B cell (primary cell): ENCODE measurements at regions not wholly inside any gene's neighbourhood (a gene's known extent, or its start where the extent isn't known, plus 50 kb on each side); places are given as distances from the start of the nearest gene placed in this dataset.

Experiments
- ATAC-seq: fragments of 200-7000 bp; cut with Tn5 transposase; one replicate; pipeline ENCODE4 v1.10.0; 2021; ENCODE audit warnings: low read depth, mild to moderate bottlenecking, moderate number of reproducible peaks, moderate library complexity
- CTCF ChIA-PET: fragments of 350-600 bp; sonication (Branson Sonifier 250); formaldehyde crosslinking; loops from one replicate; lab custom pipeline; 2021; ENCODE audit warnings: antibody characterized with exemption, inconsistent platforms; lab: Charles Lee
- POLR2A ChIA-PET: fragments of 350-600 bp; sonication (Branson Sonifier 250); formaldehyde crosslinking; loops from one replicate; lab custom pipeline; 2021; ENCODE audit warnings: antibody characterized with exemption; lab: Charles Lee
- DNase-seq: peaks from one replicate; pipeline ENCODE4 v3.0.0; 2013
- H2AFZ ChIP-seq: 2 replicates; pipeline ENCODE4 v1.6.1; 2012; ENCODE audit warnings: mild to moderate bottlenecking, low read depth, low read length; ENCODE audit not compliant: insufficient read depth, poor library complexity, severe bottlenecking
- H3K27ac ChIP-seq, 2 donors: 1 replicate in 1 of 2; 2 replicates in 1 of 2; pipeline ENCODE4 v1.5.1; 2012 to 2013; ENCODE audit warnings: low read length in 2 of 2, mild to moderate bottlenecking in 2 of 2, moderate library complexity in 1 of 2
- H3K27me3 ChIP-seq, 4 experiments: fragments of 200-600 bp in 1 of 4; sonication (generic) in 1 of 4; replicated peaks in 1 of 4; 1 replicate in 2 of 4; 2 replicates in 2 of 4; pipeline versions ENCODE4 v1.6.1 to v1.7.0; 2013 to 2016; ENCODE audit warnings: low read length in 3 of 4, mild to moderate bottlenecking in 2 of 4, mixed read lengths in 1 of 4, moderate library complexity in 1 of 4; ENCODE audit not compliant: insufficient read depth in 4 of 4, control insufficient read depth in 3 of 4; ENCODE audit errors: control extremely low read depth in 1 of 4
- H3K36me3 ChIP-seq, 2 experiments: replicated peaks in 1 of 2; 1 replicate in 1 of 2; 2 replicates in 1 of 2; pipeline versions ENCODE4 v1.6.1 to v1.7.1; 2013; ENCODE audit warnings: low read length in 1 of 2; ENCODE audit not compliant: insufficient read depth in 2 of 2, control insufficient read depth in 1 of 2; ENCODE audit errors: control extremely low read depth in 1 of 2, extremely low read depth in 1 of 2
- H3K4me1 ChIP-seq, 2 donors: fragments of 200-600 bp in 1 of 2; sonication (generic) in 1 of 2; 1 replicate in 1 of 2; 2 replicates in 1 of 2; pipeline versions ENCODE4 v1.5.1 to v1.6.1; 2013 to 2017; ENCODE audit warnings: low read length in 2 of 2; ENCODE audit not compliant: control insufficient read depth in 2 of 2, insufficient read depth in 2 of 2
- H3K4me2 ChIP-seq: replicated peaks from 2 replicates; pipeline ENCODE3; 2012; ENCODE audit warnings: mild to moderate bottlenecking, low read depth, low read length; ENCODE audit not compliant: poor library complexity, severe bottlenecking
- H3K4me3 ChIP-seq, 5 experiments: fragments of 200-600 bp in 1 of 5; sonication (generic) in 1 of 5; 1 replicate in 3 of 5; 2 replicates in 2 of 5; pipeline versions ENCODE4 v1.5.1 to v1.7.0; 2011 to 2016; ENCODE audit warnings: low read length in 4 of 5, mild to moderate bottlenecking in 4 of 5, low read depth in 2 of 5, control low read depth in 1 of 5, moderate library complexity in 1 of 5; ENCODE audit not compliant: insufficient read depth in 1 of 5; ENCODE audit errors: control extremely low read depth in 1 of 5, extremely low read depth in 1 of 5
- H3K79me2 ChIP-seq: fragments of 200-600 bp; sonication (generic); one replicate; pipeline ENCODE4 v1.6.0; 2016; ENCODE audit warnings: low read length; ENCODE audit not compliant: control insufficient read depth, insufficient read depth
- H3K9ac ChIP-seq: fragments of 200-600 bp; sonication (generic); 2 replicates; pipeline ENCODE4 v1.6.1; 2017; ENCODE audit warnings: mild to moderate bottlenecking, low read length, moderate library complexity
- H3K9me3 ChIP-seq, 3 donors: one replicate each; pipeline versions ENCODE4 v1.6.1 to v1.7.1; 2013; ENCODE audit warnings: low read length in 2 of 3; ENCODE audit not compliant: control insufficient read depth in 2 of 3, insufficient read depth in 1 of 3; ENCODE audit errors: control extremely low read depth in 1 of 3
- H4K20me1 ChIP-seq: 2 replicates; pipeline ENCODE4 v1.6.0; 2012; ENCODE audit warnings: mild to moderate bottlenecking, low read length; ENCODE audit not compliant: insufficient read depth, control insufficient read depth, poor library complexity, severe bottlenecking
- H3K27ac Mint-ChIP-seq: one replicate; pipeline ENCODE4 v1.8.0; 2021; ENCODE audit warnings: mixed read lengths
- H3K27me3 Mint-ChIP-seq: one replicate; pipeline ENCODE4 v1.8.0; 2021; ENCODE audit warnings: mixed read lengths
- H3K4me1 Mint-ChIP-seq: one replicate; pipeline ENCODE4 v1.8.0; 2021; ENCODE audit warnings: mixed read lengths
- H3K4me3 Mint-ChIP-seq: one replicate; pipeline ENCODE4 v1.8.0; 2021; ENCODE audit warnings: mixed read lengths
- H3K9me3 Mint-ChIP-seq: one replicate; pipeline ENCODE4 v1.8.0; 2022; ENCODE audit warnings: mixed read lengths; ENCODE audit not compliant: insufficient read depth
- EZH2 ChIP-seq: IDR thresholded peaks from 2 replicates; pipeline ENCODE4 v1.6.1; 2012; ENCODE audit warnings: borderline replicate concordance, low read depth, mild to moderate bottlenecking, moderate library complexity, low read length; ENCODE audit not compliant: insufficient read depth, poor library complexity, severe bottlenecking
- WGBS: methylation state at CpG from one replicate; pipeline ENCODE4 v1.1.5; 2013; ENCODE audit warnings: missing lambda C conversion rate; ENCODE audit not compliant: insufficient coverage; 5-methylcytosine and 5-hydroxymethylcytosine counted together
- intact Hi-C: fragments of 100-400 bp; cut with micrococcal nuclease; formaldehyde crosslinking; loops from one replicate; pipeline ENCODE4 v1.10.0; 2022
- TF ChIP-seq, protein P1 (sequence below): fragments of 200-600 bp; IDR thresholded peaks from one replicate; pipeline ENCODE4 v1.8.0; 2022; ENCODE audit warnings: antibody characterized with exemption, mild to moderate bottlenecking

DNA sequence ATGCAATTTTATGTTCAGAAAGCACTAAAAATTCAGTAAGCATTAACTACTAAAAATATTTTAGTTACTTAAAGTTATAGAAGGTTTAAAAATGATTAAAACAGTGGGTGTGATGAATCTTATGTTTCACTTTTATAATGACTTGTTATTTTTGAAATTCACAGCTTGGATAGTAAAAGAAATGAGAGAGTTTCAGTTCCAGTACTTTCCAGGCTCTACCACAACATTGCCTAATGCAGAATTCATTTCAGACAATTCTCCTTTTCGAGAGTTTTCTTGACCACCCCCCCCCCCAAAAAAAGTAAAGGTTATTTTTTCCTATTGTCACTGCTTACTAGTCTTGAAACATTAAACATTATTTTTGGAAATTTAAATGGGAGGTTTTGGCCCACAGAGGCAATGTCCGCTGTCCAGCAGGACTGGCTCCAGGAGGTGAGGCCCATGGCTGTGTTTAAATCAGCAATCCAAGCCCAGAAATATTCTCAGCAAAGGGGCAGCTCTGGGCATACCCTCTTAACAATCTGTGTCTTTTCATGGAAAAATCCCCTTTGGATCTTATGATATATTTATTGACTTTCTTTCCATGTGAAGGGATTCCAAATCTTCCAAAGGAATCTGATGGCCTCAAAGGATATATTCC is 519.9 kb downstream of the MAFB start:
- ChIA-PET CTCF (no interaction called here), POLR2A (no interaction called here)
- no peaks in the 10 kb centered on the region for H3K4me1 Mint-ChIP-seq
- no peaks in the 10 kb centered on the region for H3K9me3 Mint-ChIP-seq
- Histone ChIP-seq H3K4me1 (no peaks in the 10 kb centered on the region), H3K36me3 (no peaks in the 10 kb centered on the region), H3K4me3 (no peak overlapping the region), H3K9ac (no peak overlapping the region), H3K9me3 (no peaks in the 10 kb centered on the region), H3K79me2 (no peaks in the 10 kb centered on the region), H3K4me2 (no peak overlapping the region), H3K27me3 (no peaks in the 10 kb centered on the region), H3K27ac (no peak overlapping the region), H4K20me1 (no peaks in the 10 kb centered on the region), H2AFZ (no peak overlapping the region)
- no peak overlapping the region for H3K4me3 Mint-ChIP-seq
- DNase-seq (no peak), ATAC-seq (no peak)
- no peak overlapping the region for H3K27ac Mint-ChIP-seq
- intact Hi-C loops: no loop called here
- TF ChIP-seq, protein P1, sequence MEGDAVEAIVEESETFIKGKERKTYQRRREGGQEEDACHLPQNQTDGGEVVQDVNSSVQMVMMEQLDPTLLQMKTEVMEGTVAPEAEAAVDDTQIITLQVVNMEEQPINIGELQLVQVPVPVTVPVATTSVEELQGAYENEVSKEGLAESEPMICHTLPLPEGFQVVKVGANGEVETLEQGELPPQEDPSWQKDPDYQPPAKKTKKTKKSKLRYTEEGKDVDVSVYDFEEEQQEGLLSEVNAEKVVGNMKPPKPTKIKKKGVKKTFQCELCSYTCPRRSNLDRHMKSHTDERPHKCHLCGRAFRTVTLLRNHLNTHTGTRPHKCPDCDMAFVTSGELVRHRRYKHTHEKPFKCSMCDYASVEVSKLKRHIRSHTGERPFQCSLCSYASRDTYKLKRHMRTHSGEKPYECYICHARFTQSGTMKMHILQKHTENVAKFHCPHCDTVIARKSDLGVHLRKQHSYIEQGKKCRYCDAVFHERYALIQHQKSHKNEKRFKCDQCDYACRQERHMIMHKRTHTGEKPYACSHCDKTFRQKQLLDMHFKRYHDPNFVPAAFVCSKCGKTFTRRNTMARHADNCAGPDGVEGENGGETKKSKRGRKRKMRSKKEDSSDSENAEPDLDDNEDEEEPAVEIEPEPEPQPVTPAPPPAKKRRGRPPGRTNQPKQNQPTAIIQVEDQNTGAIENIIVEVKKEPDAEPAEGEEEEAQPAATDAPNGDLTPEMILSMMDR: no peak
- no peak for TF ChIP-seq EZH2
- peaks cover 16% of the 10 kb centered on the region for H3K27me3 Mint-ChIP-seq
- WGBS: 100% methylated on average over 1 of the region's 2 CpGs

DNA sequence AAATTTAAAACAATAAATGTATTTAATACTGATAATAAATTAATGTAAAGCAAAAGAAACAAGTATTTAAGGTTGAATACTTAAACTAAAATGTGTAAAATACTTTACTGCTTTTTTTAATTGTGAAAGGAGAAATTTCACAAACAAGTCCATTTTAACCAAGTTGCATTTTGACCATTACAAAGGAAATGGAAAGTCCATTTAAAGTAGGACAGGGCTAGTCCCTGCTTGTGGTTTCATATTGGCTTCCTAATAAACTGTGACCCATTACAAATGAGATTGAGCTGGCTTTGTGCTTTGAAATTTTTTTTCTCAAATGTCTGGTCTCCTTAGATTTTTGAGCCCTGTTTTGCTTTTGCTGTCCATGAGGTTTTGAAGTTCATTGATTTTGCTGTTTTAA is 527.6 kb downstream of the MAFB start:
- no peak overlapping the region for H3K4me2 ChIP-seq
- no peak overlapping the region for H3K4me3 ChIP-seq
- no peaks in the 10 kb centered on the region for H3K4me1 ChIP-seq
- Mint-ChIP-seq H3K9me3 (no peaks in the 10 kb centered on the region), H3K27ac (no peak overlapping the region), H3K27me3 (no peaks in the 10 kb centered on the region), H3K4me3 (no peak overlapping the region), H3K4me1 (no peaks in the 10 kb centered on the region)
- DNase-seq (no peak), ATAC-seq (no peak)
- POLR2A ChIA-PET: no interaction called here
- H4K20me1 ChIP-seq: no peaks in the 10 kb centered on the region
- intact Hi-C loops: no loop called here
- TF ChIP-seq, protein P1: no peak
- TF ChIP-seq EZH2: no peak
- no peak overlapping the region for H3K27ac ChIP-seq
- no peaks in the 10 kb centered on the region for H3K9me3 ChIP-seq
- no peaks in the 10 kb centered on the region for H3K27me3 ChIP-seq
- no peak overlapping the region for H3K9ac ChIP-seq
- H3K79me2 ChIP-seq: no peaks in the 10 kb centered on the region
- no peaks in the 10 kb centered on the region for H3K36me3 ChIP-seq
- CTCF ChIA-PET: no interaction called here
- H2AFZ ChIP-seq: no peak overlapping the region
